ENCODE measurements at regions not wholly inside any gene's neighbourhood (a gene's known extent, or its start where the extent isn't known, plus 50 kb on each side); places are given as distances from the start of the nearest gene placed in this dataset.

DNA sequence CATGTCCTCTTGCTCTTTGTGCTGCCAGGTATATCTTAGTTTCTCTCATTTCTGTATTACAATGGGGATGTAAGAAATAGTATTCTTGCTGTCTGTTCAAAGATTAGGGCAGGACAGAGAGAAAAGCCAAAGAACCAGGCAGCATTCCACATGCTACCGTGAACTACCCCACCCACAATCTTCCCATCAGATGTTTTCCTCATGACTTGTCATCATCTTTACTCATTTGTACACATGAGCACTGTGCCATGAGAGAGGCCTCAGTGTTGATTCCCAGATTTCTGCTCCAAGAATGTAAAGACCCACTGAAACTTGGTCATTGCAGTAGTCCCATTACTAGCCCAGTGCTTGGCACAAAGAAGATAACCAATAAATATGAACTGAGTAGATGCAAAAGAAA, 354.6 kb upstream of the RASGEF1B start:
- H2BK5ac ChIP-seq (ENCODE audit: low read depth, low read length), result no peak overlapping the region

More for the DNA sequence above, 354.6 kb upstream of the RASGEF1B start:
- Histone ChIP-seq H3K4me1 (replicated peaks in 1 of 4; ENCODE audit: control insufficient read depth in 3 of 4, insufficient read depth in 4 of 4, low read length in 3 of 4) (no peaks in the 10 kb centered on the region), H3K4ac (replicated peaks; ENCODE audit: insufficient read length, low read depth, low read length) (no peak overlapping the region), H3K14ac (ENCODE audit: insufficient read length) (no peak overlapping the region), H3K23me2 (ENCODE audit: low read depth, low read length) (no peaks in the 10 kb centered on the region), H4K91ac (replicated peaks; ENCODE audit: insufficient read length, low read length) (no peak overlapping the region), H3K56ac (replicated peaks; ENCODE audit: insufficient read length, low read depth, low read length) (no peak overlapping the region), H3K18ac (ENCODE audit: extremely low read depth, low read length) (no peak overlapping the region), H3K79me2 (ENCODE audit: control insufficient read depth in 1 of 2, insufficient read depth in 2 of 2, low read length in 2 of 2) (no peaks in the 10 kb centered on the region), H3K9ac (replicated peaks in 1 of 4; ENCODE audit: extremely low read depth in 1 of 4, low read depth in 3 of 4, low read length in 3 of 4) (no peak overlapping the region), H2AFZ (ENCODE audit: low read length) (no peak overlapping the region), H3K4me2 (ENCODE audit: insufficient read depth in 1 of 2, low read depth in 2 of 2, low read length in 2 of 2) (no peak overlapping the region), H3K36me3 (ENCODE audit: control insufficient read depth in 2 of 4, insufficient read depth in 4 of 4, low read length in 3 of 4) (no peaks in the 10 kb centered on the region), H2AK5ac (ENCODE audit: low read depth, low read length) (no peak overlapping the region), H4K5ac (ENCODE audit: insufficient read length, low read depth, low read length) (no peak overlapping the region), H3K79me1 (ENCODE audit: low read depth, low read length) (no peaks in the 10 kb centered on the region), H2BK20ac (ENCODE audit: low read length) (no peak overlapping the region), H4K20me1 (replicated peaks in 1 of 2; ENCODE audit: control insufficient read depth in 1 of 2, insufficient read depth in 2 of 2, low read length in 2 of 2) (no peaks in the 10 kb centered on the region), H3K4me3 (ENCODE audit: extremely low read depth in 1 of 4, insufficient read depth in 2 of 4, low read depth in 3 of 4, low read length in 4 of 4) (no peak overlapping the region), H2BK15ac (ENCODE audit: low read length) (no peak overlapping the region), H2BK120ac (replicated peaks; ENCODE audit: low read depth, low read length) (no peak overlapping the region), H3K27ac (ENCODE audit: low read depth, low read length) (no peak overlapping the region), H3K9me3 (ENCODE audit: insufficient read depth in 2 of 2, low read depth in 1 of 2, low read length in 1 of 2) (no peaks in the 10 kb centered on the region), H3K23ac (ENCODE audit: insufficient read length) (no peak overlapping the region), H3K27me3 (replicated peaks in 1 of 4; ENCODE audit: control insufficient read depth in 3 of 4, extremely low read depth in 1 of 4, insufficient read depth in 3 of 4, low read length in 3 of 4) (no peaks in the 10 kb centered on the region), H2BK12ac (ENCODE audit: low read depth, low read length) (no peak overlapping the region), H4K8ac (ENCODE audit: extremely low read depth, insufficient read depth, low read length) (no peak overlapping the region)
- DNase-seq (ENCODE audit: low read depth in 1 of 2, low spot score in 2 of 2) (no peak), FAIRE-seq (no peak)
- ChIA-PET CTCF (ENCODE audit: partially characterized antibody) (no interaction called here), POLR2A (ENCODE audit: partially characterized antibody) (no interaction called here)
- 100% methylated on average over 1 of the region's 1 CpG; no CpG with 5 or more reads in 1 of the 2 experiments for WGBS, 2 experiments (ENCODE audit: extremely low coverage in 1 of 2, insufficient coverage in 1 of 2, insufficient read length in 1 of 2, insufficient replicate concordance in 2 of 2, low coverage in 1 of 2, low lambda C conversion rate in 2 of 2, missing lambda C conversion rate in 1 of 2)
- TF ChIP-seq BCL11A (IDR thresholded peaks at IDR 0.05; ENCODE audit: low read depth in 2 of 2, low read length in 2 of 2) (no peak), SP4 (IDR thresholded peaks at IDR 0.05; ENCODE audit: low read length) (no peak)

Data from H1 (cell line).